Liver (tissue), 8 donors: ENCODE measurements at regions not wholly inside any gene's neighbourhood (a gene's known extent, or its start where the extent isn't known, plus 50 kb on each side); places are given as distances from the start of the nearest gene placed in this dataset.

ENCODE experiments used
- DNase-seq: peaks from one replicate; pipeline ENCODE4 v3.0.0-alpha.2; 2017; ENCODE audit warnings: low spot score
- H3K27ac ChIP-seq, 2 donors: one replicate each; pipeline ENCODE4 v1.7.0; 2013; ENCODE audit warnings: inconsistent platforms in 2 of 2, low read length in 2 of 2, control low read depth in 1 of 2, low read depth in 1 of 2, mild to moderate bottlenecking in 1 of 2
- H3K27me3 ChIP-seq, 4 donors: one replicate each; pipeline versions ENCODE4 v1.6.1 to v1.7.0; 2013; ENCODE audit warnings: low read length in 3 of 4, inconsistent platforms in 1 of 4, mild to moderate bottlenecking in 1 of 4, moderate library complexity in 1 of 4; ENCODE audit not compliant: control insufficient read depth in 4 of 4, insufficient read depth in 4 of 4
- H3K36me3 ChIP-seq, 4 donors: one replicate each; pipeline versions ENCODE4 v1.6.1 to v1.7.0; 2013; ENCODE audit warnings: low read length in 3 of 4, mild to moderate bottlenecking in 3 of 4, low read depth in 1 of 4, moderate library complexity in 1 of 4; ENCODE audit not compliant: control insufficient read depth in 4 of 4, insufficient read depth in 3 of 4
- H3K4me1 ChIP-seq, 4 donors: one replicate each; pipeline versions ENCODE4 v1.6.1 to v1.7.0; 2013; ENCODE audit warnings: low read length in 3 of 4, mild to moderate bottlenecking in 3 of 4, moderate library complexity in 1 of 4; ENCODE audit not compliant: control insufficient read depth in 4 of 4, insufficient read depth in 4 of 4
- H3K4me3 ChIP-seq, 3 donors: one replicate each; pipeline versions ENCODE4 v1.6.1 to v1.7.0; 2013; ENCODE audit warnings: low read length in 3 of 3, control low read depth in 1 of 3, low read depth in 1 of 3, mild to moderate bottlenecking in 1 of 3
- H3K9ac ChIP-seq, 2 donors: one replicate each; pipeline ENCODE4 v1.7.0; 2013; ENCODE audit warnings: low read length in 2 of 2, mild to moderate bottlenecking in 2 of 2, moderate library complexity in 2 of 2, control low read depth in 1 of 2, low read depth in 1 of 2
- H3K9me3 ChIP-seq, 4 donors: one replicate each; pipeline versions ENCODE4 v1.6.1 to v1.7.0; 2013; ENCODE audit warnings: low read length in 3 of 4; ENCODE audit not compliant: control insufficient read depth in 4 of 4
- EGR1 ChIP-seq, 2 donors: IDR thresholded peaks; 2 replicates each; pipeline ENCODE4 v1.6.1; 2016 to 2018; ENCODE audit warnings: antibody characterized with exemption in 2 of 2, low read depth in 2 of 2
- FOXA1 ChIP-seq: IDR thresholded peaks from 2 replicates; pipeline ENCODE4 v1.6.1; 2016; ENCODE audit warnings: antibody characterized with exemption
- FOXA2 ChIP-seq: IDR thresholded peaks from 2 replicates; pipeline ENCODE4 v1.6.1; 2016; ENCODE audit warnings: antibody characterized with exemption
- GABPA ChIP-seq, 2 donors: IDR thresholded peaks in 1 of 2; conservative IDR thresholded peaks in 1 of 2; 2 replicates each; pipeline ENCODE4 v1.6.1; 2016; ENCODE audit warnings: antibody characterized with exemption in 2 of 2, mild to moderate bottlenecking in 1 of 2, moderate library complexity in 1 of 2
- HNF4A ChIP-seq, 2 donors: conservative IDR thresholded peaks; 2 replicates each; pipeline ENCODE4 v1.6.1; 2016; ENCODE audit warnings: antibody characterized with exemption in 2 of 2, mild to moderate bottlenecking in 2 of 2
- HNF4G ChIP-seq: IDR thresholded peaks from 2 replicates; pipeline ENCODE4 v1.6.1; 2016; ENCODE audit warnings: antibody characterized with exemption
- JUND ChIP-seq, 2 donors: IDR thresholded peaks; 2 replicates each; pipeline ENCODE4 v1.6.1; 2016; ENCODE audit warnings: antibody characterized with exemption in 2 of 2
- NR2F2 ChIP-seq: IDR thresholded peaks from 2 replicates; pipeline ENCODE4 v1.6.1; 2016; ENCODE audit warnings: antibody characterized with exemption
- RAD21 ChIP-seq, 2 donors: IDR thresholded peaks; 2 replicates each; pipeline ENCODE4 v1.6.1; 2016; ENCODE audit warnings: antibody characterized with exemption in 2 of 2, mild to moderate bottlenecking in 2 of 2
- RXRA ChIP-seq, 2 donors: IDR thresholded peaks; 2 replicates each; pipeline ENCODE4 v1.6.1; 2017 to 2018; ENCODE audit warnings: antibody characterized with exemption in 2 of 2, mild to moderate bottlenecking in 1 of 2
- SP1 ChIP-seq: IDR thresholded peaks from 2 replicates; pipeline ENCODE4 v1.6.1; 2018; ENCODE audit warnings: antibody characterized with exemption, mild to moderate bottlenecking
- TAF1 ChIP-seq: conservative IDR thresholded peaks from 2 replicates; pipeline ENCODE4 v1.6.1; 2016; ENCODE audit warnings: antibody characterized with exemption, mild to moderate bottlenecking
- YY1 ChIP-seq: IDR thresholded peaks from 2 replicates; pipeline ENCODE4 v1.6.1; 2016; ENCODE audit warnings: antibody characterized with exemption, mild to moderate bottlenecking
- WGBS: extraction: QIAGEN DNeasy Blood & Tissue Kit; methylation state at CpG from one replicate; pipeline ENCODE4 v1.1.7; 2013; 5-methylcytosine and 5-hydroxymethylcytosine counted together
- TF ChIP-seq, protein P1 (sequence below): IDR thresholded peaks from 2 replicates; pipeline ENCODE4 v1.6.1; 2016; ENCODE audit warnings: antibody characterized with exemption
- TF ChIP-seq, protein P2 (sequence below): IDR thresholded peaks from 2 replicates; pipeline ENCODE4 v1.6.1; 2016; ENCODE audit warnings: antibody characterized with exemption, mild to moderate bottlenecking
- TF ChIP-seq, protein P3 (sequence below): IDR thresholded peaks from 2 replicates; pipeline ENCODE4 v1.6.1; 2016; ENCODE audit warnings: antibody characterized with exemption
- TF ChIP-seq, protein P4 (sequence below): IDR thresholded peaks from 2 replicates; pipeline ENCODE4 v1.6.1; 2016; ENCODE audit warnings: antibody characterized with exemption
- TF ChIP-seq, protein P5 (sequence below): fragments of 150-350 bp; IDR thresholded peaks from 2 replicates; pipeline ENCODE4 v1.5.1; 2017; ENCODE audit warnings: improper control_type of control experiment, low read depth, low read length; ENCODE audit not compliant: missing input control
- donor health status: healthy.
- donor health status: healthy.
- donor health status: healthy.
- donor health status: healthy.
- donor health status: healthy.

DNA sequence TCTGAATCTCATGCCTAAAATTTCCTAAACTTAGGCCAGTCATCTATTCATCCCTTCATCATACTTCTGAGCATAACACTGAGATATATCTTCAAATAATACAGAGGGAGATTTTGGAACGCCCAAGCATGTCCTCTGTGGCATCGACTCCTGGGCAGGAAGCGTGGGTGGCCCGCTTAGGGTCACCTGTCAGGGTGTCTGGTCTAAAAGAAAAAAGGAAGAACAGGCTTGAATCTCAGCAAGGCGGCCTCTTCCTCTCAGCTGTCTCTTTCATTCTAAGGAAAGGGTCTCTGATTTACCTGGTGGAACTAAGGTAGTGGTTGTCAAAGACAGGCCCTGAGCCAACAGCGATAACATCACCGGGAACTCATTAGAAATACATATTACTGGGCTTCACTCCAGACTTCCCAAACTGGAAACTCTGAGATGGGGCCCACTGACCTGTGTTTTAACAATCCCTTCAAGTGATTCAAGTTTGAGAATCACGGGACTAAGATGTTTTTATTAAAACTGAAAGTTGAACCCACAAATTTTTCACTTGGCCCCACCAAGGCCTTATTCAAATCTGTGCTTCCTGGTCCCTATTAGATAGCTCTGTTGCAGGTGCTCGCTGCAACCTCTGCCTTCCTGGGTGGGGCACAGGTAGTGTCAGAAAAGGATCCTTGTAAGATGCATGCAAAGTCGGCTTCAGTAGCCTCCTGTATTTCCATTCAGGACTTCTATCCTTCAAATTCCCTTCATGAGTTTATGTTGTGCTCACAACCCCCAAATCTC, 162.3 kb upstream of the CCDC68 start:
- Histone ChIP-seq H3K4me3 (no peak overlapping the region), H3K9me3 (peaks cover 0 to 3% (median under 1%) of the 10 kb centered on the region in 4 donors), H3K4me1 (no peaks in the 10 kb centered on the region), H3K27ac (no peak overlapping the region), H3K27me3 (no peaks in the 10 kb centered on the region), H3K9ac (no peak overlapping the region), H3K36me3 (no peaks in the 10 kb centered on the region)
- no peak for DNase-seq
- TF ChIP-seq HNF4G = no peak
- TF ChIP-seq, protein P1, sequence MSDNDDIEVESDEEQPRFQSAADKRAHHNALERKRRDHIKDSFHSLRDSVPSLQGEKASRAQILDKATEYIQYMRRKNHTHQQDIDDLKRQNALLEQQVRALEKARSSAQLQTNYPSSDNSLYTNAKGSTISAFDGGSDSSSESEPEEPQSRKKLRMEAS = no peak
- no peak for TF ChIP-seq RAD21 (IDR thresholded peaks at IDR 0.05)
- TF ChIP-seq NR2F2 = no peak
- TF ChIP-seq, protein P2, sequence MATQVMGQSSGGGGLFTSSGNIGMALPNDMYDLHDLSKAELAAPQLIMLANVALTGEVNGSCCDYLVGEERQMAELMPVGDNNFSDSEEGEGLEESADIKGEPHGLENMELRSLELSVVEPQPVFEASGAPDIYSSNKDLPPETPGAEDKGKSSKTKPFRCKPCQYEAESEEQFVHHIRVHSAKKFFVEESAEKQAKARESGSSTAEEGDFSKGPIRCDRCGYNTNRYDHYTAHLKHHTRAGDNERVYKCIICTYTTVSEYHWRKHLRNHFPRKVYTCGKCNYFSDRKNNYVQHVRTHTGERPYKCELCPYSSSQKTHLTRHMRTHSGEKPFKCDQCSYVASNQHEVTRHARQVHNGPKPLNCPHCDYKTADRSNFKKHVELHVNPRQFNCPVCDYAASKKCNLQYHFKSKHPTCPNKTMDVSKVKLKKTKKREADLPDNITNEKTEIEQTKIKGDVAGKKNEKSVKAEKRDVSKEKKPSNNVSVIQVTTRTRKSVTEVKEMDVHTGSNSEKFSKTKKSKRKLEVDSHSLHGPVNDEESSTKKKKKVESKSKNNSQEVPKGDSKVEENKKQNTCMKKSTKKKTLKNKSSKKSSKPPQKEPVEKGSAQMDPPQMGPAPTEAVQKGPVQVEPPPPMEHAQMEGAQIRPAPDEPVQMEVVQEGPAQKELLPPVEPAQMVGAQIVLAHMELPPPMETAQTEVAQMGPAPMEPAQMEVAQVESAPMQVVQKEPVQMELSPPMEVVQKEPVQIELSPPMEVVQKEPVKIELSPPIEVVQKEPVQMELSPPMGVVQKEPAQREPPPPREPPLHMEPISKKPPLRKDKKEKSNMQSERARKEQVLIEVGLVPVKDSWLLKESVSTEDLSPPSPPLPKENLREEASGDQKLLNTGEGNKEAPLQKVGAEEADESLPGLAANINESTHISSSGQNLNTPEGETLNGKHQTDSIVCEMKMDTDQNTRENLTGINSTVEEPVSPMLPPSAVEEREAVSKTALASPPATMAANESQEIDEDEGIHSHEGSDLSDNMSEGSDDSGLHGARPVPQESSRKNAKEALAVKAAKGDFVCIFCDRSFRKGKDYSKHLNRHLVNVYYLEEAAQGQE = no peak
- TF ChIP-seq GABPA (IDR thresholded peaks at IDR 0.05 in 1 of 2, conservative IDR thresholded peaks at IDR 0.05 in 1 of 2) = no peak
- TF ChIP-seq FOXA2 = no peak
- WGBS = 88% methylated on average over 10 of the region's 10 CpGs

DNA sequence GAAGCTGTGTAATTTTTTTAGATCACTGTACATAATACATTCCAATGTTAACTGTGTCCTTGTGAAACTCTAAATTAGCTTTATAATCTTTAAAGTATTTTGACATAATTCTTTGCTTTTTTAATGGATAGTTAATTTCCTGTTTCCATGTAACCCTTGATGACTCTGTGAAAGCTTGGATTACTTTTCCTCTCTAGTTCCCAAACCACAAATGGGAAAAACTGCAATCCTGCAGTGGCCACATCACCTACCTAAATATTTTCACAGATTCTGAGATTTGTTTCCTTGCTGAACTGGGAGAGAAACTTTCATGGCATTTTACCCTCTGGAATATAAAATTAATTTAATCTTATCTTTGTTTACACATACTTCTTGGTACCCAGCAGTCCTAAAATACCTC, 161.6 kb upstream of the CCDC68 start:
- Histone ChIP-seq H3K4me3 (no peak overlapping the region), H3K27me3 (no peaks in the 10 kb centered on the region), H3K27ac (no peak overlapping the region), H3K9ac (no peak overlapping the region), H3K36me3 (no peaks in the 10 kb centered on the region), H3K9me3 (peaks cover 0 to 3% (median under 1%) of the 10 kb centered on the region in 4 donors), H3K4me1 (no peaks in the 10 kb centered on the region)
- TF ChIP-seq, protein P3, sequence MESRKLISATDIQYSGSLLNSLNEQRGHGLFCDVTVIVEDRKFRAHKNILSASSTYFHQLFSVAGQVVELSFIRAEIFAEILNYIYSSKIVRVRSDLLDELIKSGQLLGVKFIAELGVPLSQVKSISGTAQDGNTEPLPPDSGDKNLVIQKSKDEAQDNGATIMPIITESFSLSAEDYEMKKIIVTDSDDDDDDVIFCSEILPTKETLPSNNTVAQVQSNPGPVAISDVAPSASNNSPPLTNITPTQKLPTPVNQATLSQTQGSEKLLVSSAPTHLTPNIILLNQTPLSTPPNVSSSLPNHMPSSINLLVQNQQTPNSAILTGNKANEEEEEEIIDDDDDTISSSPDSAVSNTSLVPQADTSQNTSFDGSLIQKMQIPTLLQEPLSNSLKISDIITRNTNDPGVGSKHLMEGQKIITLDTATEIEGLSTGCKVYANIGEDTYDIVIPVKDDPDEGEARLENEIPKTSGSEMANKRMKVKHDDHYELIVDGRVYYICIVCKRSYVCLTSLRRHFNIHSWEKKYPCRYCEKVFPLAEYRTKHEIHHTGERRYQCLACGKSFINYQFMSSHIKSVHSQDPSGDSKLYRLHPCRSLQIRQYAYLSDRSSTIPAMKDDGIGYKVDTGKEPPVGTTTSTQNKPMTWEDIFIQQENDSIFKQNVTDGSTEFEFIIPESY = no peak
- no peak for TF ChIP-seq FOXA2
- TF ChIP-seq NR2F2 = no peak
- TF ChIP-seq, protein P1 = no peak
- no peak for TF ChIP-seq SP1
- TF ChIP-seq RAD21 (IDR thresholded peaks at IDR 0.05) = no peak
- TF ChIP-seq HNF4A (conservative IDR thresholded peaks at IDR 0.05) = no peak
- no peak for TF ChIP-seq HNF4G
- TF ChIP-seq FOXA1 = no peak
- no peak for TF ChIP-seq EGR1 (IDR thresholded peaks at IDR 0.05; ENCODE audit: low read depth in 2 of 2)
- TF ChIP-seq YY1 = no peak
- TF ChIP-seq, protein P4, sequence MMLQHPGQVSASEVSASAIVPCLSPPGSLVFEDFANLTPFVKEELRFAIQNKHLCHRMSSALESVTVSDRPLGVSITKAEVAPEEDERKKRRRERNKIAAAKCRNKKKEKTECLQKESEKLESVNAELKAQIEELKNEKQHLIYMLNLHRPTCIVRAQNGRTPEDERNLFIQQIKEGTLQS = no peak
- TF ChIP-seq GABPA (IDR thresholded peaks at IDR 0.05 in 1 of 2, conservative IDR thresholded peaks at IDR 0.05 in 1 of 2) = no peak
- TF ChIP-seq RXRA (IDR thresholded peaks at IDR 0.05) = no peak
- TF ChIP-seq JUND (IDR thresholded peaks at IDR 0.05) = no peak
- TF ChIP-seq, protein P2 = no peak
- TF ChIP-seq, protein P5, sequence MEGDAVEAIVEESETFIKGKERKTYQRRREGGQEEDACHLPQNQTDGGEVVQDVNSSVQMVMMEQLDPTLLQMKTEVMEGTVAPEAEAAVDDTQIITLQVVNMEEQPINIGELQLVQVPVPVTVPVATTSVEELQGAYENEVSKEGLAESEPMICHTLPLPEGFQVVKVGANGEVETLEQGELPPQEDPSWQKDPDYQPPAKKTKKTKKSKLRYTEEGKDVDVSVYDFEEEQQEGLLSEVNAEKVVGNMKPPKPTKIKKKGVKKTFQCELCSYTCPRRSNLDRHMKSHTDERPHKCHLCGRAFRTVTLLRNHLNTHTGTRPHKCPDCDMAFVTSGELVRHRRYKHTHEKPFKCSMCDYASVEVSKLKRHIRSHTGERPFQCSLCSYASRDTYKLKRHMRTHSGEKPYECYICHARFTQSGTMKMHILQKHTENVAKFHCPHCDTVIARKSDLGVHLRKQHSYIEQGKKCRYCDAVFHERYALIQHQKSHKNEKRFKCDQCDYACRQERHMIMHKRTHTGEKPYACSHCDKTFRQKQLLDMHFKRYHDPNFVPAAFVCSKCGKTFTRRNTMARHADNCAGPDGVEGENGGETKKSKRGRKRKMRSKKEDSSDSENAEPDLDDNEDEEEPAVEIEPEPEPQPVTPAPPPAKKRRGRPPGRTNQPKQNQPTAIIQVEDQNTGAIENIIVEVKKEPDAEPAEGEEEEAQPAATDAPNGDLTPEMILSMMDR = no peak
- no peak for TF ChIP-seq TAF1
- DNase-seq = no peak
